Nephron (organoid): ENCODE measurements at regions not wholly inside any gene's neighbourhood (a gene's known extent, or its start where the extent isn't known, plus 50 kb on each side); places are given as distances from the start of the nearest gene placed in this dataset.

Experiments used
- H3K27ac Mint-ChIP-seq, 3 experiments: 2 replicates each; pipeline ENCODE4 v1.8.0; 2020; ENCODE audit warnings: mixed read lengths in 3 of 3, mild to moderate bottlenecking in 2 of 3, moderate library complexity in 1 of 3
- H3K27me3 Mint-ChIP-seq: 2 replicates; pipeline ENCODE4 v1.8.0; 2021; ENCODE audit warnings: low read depth, mild to moderate bottlenecking, moderate library complexity, mixed read lengths
- H3K36me3 Mint-ChIP-seq: 2 replicates; pipeline ENCODE4 v1.8.0; 2020; ENCODE audit warnings: low read depth, mixed read lengths
- H3K4me1 Mint-ChIP-seq: 2 replicates; pipeline ENCODE4 v1.8.0; 2020; ENCODE audit warnings: mixed read lengths
- H3K4me3 Mint-ChIP-seq, 3 experiments: 2 replicates each; pipeline ENCODE4 v1.8.0; 2020; ENCODE audit warnings: mild to moderate bottlenecking in 3 of 3, mixed read lengths in 3 of 3, moderate library complexity in 2 of 3
- H3K9me3 Mint-ChIP-seq: 2 replicates; pipeline ENCODE4 v1.8.0; 2020; ENCODE audit warnings: mixed read lengths
- TF ChIP-seq, protein P1 (sequence below), 3 experiments: fragments of 200-600 bp; sonication (generic); IDR thresholded peaks; one replicate each; pipeline ENCODE4 v1.5.0; 2021; ENCODE audit warnings: antibody characterized with exemption in 3 of 3; ENCODE audit not compliant: unreplicated experiment in 3 of 3

DNA sequence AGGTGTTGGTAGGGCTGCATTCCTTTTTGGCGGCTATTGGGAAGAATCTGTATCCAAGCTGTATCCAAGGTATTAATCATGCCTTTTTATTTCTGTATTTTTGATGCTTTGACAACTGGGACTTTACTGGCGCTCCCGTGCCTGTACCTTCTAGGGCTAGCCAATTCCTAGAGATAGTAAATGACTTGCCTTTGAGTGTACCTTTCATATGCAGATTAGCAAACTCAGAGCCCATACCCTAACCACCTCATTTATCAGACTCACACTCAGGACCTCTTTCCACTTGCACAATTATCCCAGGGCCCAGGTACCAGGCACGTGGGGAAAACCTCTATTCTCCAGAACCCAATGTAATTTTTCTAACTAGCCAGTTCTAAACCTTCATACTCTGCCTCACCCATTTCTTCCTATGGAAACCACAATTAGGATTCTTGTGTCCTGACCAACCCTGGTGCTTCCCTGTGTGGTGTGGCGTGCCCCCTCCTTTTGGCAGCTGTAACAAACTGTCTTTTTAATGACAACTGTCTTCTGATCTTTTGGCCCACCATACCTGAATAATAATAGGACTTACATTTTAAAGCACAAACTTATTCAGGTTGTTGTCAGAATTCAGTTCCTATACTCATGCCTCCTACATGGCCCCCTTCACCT, 65.8 kb upstream of the PNPT1 start:
- no peak overlapping the region for H3K27ac Mint-ChIP-seq
- H3K9me3 Mint-ChIP-seq, result no peaks in the 10 kb centered on the region
- H3K27me3 Mint-ChIP-seq, result no peaks in the 10 kb centered on the region
- H3K4me1 Mint-ChIP-seq, result no peaks in the 10 kb centered on the region
- no peak overlapping the region for H3K4me3 Mint-ChIP-seq
- TF ChIP-seq, protein P1, sequence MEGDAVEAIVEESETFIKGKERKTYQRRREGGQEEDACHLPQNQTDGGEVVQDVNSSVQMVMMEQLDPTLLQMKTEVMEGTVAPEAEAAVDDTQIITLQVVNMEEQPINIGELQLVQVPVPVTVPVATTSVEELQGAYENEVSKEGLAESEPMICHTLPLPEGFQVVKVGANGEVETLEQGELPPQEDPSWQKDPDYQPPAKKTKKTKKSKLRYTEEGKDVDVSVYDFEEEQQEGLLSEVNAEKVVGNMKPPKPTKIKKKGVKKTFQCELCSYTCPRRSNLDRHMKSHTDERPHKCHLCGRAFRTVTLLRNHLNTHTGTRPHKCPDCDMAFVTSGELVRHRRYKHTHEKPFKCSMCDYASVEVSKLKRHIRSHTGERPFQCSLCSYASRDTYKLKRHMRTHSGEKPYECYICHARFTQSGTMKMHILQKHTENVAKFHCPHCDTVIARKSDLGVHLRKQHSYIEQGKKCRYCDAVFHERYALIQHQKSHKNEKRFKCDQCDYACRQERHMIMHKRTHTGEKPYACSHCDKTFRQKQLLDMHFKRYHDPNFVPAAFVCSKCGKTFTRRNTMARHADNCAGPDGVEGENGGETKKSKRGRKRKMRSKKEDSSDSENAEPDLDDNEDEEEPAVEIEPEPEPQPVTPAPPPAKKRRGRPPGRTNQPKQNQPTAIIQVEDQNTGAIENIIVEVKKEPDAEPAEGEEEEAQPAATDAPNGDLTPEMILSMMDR (IDR thresholded peaks at IDR 0.05; ENCODE audit: unreplicated experiment in 3 of 3), result no peak
- no peaks in the 10 kb centered on the region for H3K36me3 Mint-ChIP-seq

DNA sequence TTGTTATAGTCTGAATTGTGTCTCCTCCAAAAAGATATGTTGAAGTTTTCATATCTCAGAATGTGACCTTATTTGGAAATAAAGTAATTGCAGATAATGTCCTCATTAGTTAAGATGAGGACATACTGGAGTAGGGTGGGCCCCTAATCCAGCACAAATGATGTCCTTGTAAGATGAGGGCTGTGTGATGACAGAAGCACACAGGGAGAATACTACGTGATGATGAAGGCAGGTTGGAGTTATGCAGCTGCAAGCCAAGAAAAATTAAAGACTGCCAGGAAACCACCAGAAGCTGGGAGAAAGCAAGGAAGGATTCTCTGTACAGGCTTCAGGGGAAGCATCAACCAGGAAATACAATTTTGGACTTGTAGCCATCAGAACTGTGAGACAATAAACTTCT, 58.3 kb upstream of the PNPT1 start:
- no peaks in the 10 kb centered on the region for H3K36me3 Mint-ChIP-seq
- no peak overlapping the region for H3K27ac Mint-ChIP-seq
- no peaks in the 10 kb centered on the region for H3K27me3 Mint-ChIP-seq
- no peaks in the 10 kb centered on the region for H3K4me1 Mint-ChIP-seq
- no peaks in the 10 kb centered on the region for H3K9me3 Mint-ChIP-seq
- no peak overlapping the region for H3K4me3 Mint-ChIP-seq
- TF ChIP-seq, protein P1 (IDR thresholded peaks at IDR 0.05; ENCODE audit: unreplicated experiment in 3 of 3), result no peak

DNA sequence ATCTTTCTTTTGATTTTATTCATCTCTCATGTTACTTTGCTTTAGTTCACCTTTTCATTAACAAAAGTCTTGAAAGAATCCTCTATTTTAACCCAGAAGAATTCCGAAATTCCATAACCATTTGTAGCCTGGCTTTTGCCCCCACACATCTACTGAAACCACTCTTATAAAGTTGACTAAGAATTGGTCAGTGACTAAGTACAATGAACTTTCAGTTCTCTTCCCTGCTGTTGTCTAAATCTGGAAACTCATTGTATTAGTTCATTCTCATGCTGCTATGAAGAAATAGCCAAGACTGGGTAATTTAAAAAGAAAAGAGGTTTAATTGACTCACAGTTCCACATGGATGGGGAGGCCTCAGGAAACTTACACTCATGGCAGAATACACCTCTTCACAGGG, 49.9 kb upstream of the PNPT1 start:
- no peaks in the 10 kb centered on the region for H3K4me1 Mint-ChIP-seq
- no peaks in the 10 kb centered on the region for H3K36me3 Mint-ChIP-seq
- no peaks in the 10 kb centered on the region for H3K27me3 Mint-ChIP-seq
- TF ChIP-seq, protein P1 (IDR thresholded peaks at IDR 0.05; ENCODE audit: unreplicated experiment in 3 of 3), result no peak
- no peak overlapping the region for H3K27ac Mint-ChIP-seq
- peaks cover 5% of the 10 kb centered on the region for H3K9me3 Mint-ChIP-seq
- no peak overlapping the region for H3K4me3 Mint-ChIP-seq
